ENCODE measurements at regions not wholly inside any gene's neighbourhood (a gene's known extent, or its start where the extent isn't known, plus 50 kb on each side); places are given as distances from the start of the nearest gene placed in this dataset.

DNA sequence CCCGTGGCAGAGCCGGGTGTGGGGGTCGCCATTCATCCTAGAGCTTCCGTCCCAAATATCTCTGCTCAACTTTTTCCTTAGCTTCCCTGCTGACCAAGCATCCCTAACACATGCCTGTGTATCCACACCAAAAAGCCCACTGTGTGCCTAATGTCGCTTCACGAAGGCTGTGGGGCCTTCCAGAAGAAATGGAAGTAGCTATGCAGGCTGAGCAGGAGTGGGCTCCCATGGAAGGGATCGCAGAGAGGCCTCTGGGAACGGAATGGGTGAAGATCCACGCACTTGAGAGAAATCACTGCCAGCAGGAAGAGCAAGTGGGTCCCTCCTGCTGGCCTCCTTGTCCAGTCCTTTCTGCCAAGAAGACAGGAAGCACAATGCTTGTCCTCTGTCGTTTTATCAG is 136.0 kb downstream of the SOX1 start:
- DNase-seq (ENCODE audit: low spot score), result no peak
- in situ Hi-C loops (cut with MboI; ENCODE audit: low sequenced_read_pairs, unreplicated experiment), result no loop called here

DNA sequence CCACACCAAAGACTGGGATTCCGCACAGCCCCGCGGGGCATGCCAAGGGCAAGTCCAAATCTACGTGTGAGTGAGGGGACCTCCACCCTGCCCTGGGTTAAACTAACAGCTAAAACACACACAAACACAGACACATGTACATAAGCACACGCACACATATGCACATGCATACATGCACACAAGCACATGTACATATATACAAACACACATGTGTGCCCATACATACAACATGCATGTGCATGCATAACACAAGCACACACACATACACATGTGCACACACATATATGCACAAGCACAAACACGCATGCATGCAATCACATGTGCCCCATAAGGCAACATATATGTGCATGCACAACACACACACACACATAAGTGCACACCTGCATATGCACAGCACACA is 136.7 kb downstream of the SOX1 start:
- no peak for DNase-seq (ENCODE audit: low spot score)
- TF ChIP-seq, protein P1, sequence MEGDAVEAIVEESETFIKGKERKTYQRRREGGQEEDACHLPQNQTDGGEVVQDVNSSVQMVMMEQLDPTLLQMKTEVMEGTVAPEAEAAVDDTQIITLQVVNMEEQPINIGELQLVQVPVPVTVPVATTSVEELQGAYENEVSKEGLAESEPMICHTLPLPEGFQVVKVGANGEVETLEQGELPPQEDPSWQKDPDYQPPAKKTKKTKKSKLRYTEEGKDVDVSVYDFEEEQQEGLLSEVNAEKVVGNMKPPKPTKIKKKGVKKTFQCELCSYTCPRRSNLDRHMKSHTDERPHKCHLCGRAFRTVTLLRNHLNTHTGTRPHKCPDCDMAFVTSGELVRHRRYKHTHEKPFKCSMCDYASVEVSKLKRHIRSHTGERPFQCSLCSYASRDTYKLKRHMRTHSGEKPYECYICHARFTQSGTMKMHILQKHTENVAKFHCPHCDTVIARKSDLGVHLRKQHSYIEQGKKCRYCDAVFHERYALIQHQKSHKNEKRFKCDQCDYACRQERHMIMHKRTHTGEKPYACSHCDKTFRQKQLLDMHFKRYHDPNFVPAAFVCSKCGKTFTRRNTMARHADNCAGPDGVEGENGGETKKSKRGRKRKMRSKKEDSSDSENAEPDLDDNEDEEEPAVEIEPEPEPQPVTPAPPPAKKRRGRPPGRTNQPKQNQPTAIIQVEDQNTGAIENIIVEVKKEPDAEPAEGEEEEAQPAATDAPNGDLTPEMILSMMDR (IDR thresholded peaks at IDR 0.05; ENCODE audit: borderline replicate concordance, control extremely low read depth, extremely low read depth, insufficient read depth, missing control alignments), result no peak
- in situ Hi-C loops (cut with MboI; ENCODE audit: low sequenced_read_pairs, unreplicated experiment), result no loop called here

More for the DNA sequence above, 136.0 kb downstream of the SOX1 start:
- TF ChIP-seq, protein P1 (IDR thresholded peaks at IDR 0.05; ENCODE audit: borderline replicate concordance, control extremely low read depth, extremely low read depth, insufficient read depth, missing control alignments), result no peak

DNA sequence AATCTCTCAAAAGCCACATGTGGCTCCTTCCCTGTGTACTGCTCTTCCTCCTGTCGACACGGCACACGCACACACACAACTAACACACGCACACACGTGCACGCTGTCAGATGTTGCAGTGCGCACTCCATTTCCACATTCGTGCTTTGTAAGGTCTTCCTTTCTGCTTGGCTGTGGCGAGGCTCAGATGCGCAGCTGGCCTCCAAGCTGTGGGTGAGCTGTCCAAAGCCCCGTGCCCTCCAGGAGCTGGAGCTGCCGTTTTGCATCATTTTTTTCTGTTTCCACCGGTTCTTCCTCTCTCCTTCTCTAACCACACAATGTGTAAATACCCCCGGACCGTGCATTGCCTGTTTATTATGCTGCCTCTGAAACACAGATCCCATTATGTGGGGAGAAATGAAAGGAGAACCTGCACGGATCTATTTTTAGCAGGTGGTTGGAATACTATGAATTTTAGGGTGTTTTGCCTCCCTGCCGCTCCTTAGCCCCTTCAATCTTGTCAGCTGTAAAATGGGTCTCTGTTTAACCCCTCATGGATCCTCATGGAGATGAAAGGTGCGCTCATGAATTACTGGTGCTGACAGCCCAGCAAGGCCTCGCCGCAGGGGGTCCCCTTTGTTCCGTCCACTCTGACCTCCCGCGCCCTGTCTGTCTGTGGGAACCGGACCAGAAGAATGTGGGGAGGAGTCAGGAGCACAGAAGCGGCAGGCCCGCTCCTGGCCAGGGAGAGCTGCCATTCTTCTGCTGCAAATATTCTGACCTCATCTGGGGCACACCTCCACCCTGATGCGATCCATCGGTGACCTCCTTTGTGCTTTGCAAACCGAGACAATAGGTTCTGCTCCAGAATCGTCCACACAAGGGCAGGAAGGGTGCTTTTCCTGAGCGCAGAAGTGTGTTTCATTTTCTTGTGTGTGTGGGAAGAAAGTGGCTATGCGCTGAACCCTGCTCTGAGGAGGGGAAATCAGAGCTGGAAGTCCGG is 137.7 kb downstream of the SOX1 start:
- DNase-seq (ENCODE audit: low spot score), result no peak
- TF ChIP-seq, protein P1 (IDR thresholded peaks at IDR 0.05; ENCODE audit: borderline replicate concordance, control extremely low read depth, extremely low read depth, insufficient read depth, missing control alignments), result no peak
- in situ Hi-C loops (cut with MboI; ENCODE audit: low sequenced_read_pairs, unreplicated experiment), result no loop called here

DNA sequence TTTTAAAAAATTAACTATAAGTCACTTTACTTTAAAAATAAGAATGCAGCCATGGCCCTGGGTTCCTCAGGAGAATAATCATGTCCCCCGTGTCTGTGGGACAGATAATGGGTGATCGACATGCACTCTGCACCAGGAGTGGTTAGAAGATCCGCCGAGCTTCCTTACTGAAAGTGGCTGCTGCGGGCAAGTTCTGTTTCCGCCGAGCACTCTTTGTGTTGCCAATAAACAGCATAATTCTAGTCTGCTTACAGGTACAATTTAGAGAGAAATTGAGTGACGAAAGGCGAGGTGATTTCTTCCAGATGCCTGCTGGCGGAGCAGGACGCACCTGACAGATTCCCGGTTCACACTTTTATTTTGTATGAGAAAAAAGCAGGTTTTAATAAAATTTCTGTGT is 139.0 kb downstream of the SOX1 start:
- no peak for DNase-seq (ENCODE audit: low spot score)
- TF ChIP-seq, protein P1 (IDR thresholded peaks at IDR 0.05; ENCODE audit: borderline replicate concordance, control extremely low read depth, extremely low read depth, insufficient read depth, missing control alignments), result no peak
- in situ Hi-C loops (cut with MboI; ENCODE audit: low sequenced_read_pairs, unreplicated experiment), result no loop called here

DNA sequence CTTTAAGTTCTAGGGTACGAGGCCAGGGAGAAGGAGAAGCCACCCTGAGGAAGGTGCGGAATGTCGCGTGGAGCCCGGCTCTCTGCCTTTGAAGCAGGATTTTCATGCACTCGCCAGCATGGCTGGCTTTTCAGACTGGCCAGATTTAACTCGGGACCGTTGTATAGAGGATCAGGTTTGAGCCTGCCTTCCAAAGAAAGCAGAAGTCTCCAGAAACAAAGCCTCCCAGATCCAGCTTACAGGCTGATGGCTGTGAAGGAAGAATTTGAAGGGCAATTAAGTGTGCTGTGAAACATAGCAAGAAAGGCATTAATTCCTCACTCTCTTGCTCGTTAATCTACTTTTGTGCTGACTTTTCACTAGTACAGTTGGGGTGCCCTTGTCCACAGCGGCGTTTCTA is 140.2 kb downstream of the SOX1 start:
- in situ Hi-C loops (cut with MboI; ENCODE audit: low sequenced_read_pairs, unreplicated experiment), result no loop called here
- TF ChIP-seq, protein P1 (IDR thresholded peaks at IDR 0.05; ENCODE audit: borderline replicate concordance, control extremely low read depth, extremely low read depth, insufficient read depth, missing control alignments), result no peak
- DNase-seq (ENCODE audit: low spot score), result no peak

DNA sequence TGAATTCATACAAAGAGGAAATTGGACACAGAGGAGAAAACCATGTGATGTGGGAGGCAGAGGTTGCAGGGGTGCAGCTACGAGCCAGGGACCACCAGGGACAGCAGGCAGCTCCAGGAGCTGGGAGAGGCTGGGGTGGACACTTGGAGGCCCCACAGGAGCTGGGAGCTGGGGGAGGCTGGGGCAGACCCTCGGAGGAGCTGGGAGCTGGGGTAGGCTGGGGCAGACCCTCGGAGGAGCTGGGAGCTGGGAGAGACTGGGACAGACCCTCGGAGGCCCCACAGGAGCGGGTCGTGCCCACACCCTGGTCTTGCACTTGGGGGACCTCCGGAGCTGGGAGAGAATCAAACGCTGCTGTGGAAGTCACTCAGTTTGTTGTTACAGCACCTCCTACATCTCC is 141.7 kb downstream of the SOX1 start:
- TF ChIP-seq, protein P1 (IDR thresholded peaks at IDR 0.05; ENCODE audit: borderline replicate concordance, control extremely low read depth, extremely low read depth, insufficient read depth, missing control alignments), result no peak
- in situ Hi-C loops (cut with MboI; ENCODE audit: low sequenced_read_pairs, unreplicated experiment), result no loop called here
- DNase-seq (ENCODE audit: low spot score), result no peak

Data from GM13976 (cell line).